GM23248 (cell line): ENCODE measurements at regions not wholly inside any gene's neighbourhood (a gene's known extent, or its start where the extent isn't known, plus 50 kb on each side); places are given as distances from the start of the nearest gene placed in this dataset.

Experiments used
- EZH2 ChIP-seq: fragments of 200-600 bp; sonication (generic); IDR thresholded peaks from 2 replicates; pipeline ENCODE4 v1.6.1; 2018; ENCODE audit warnings: antibody characterized with exemption, mild to moderate bottlenecking; ENCODE audit not compliant: insufficient read depth, poor library complexity, severe bottlenecking
- EZH2phosphoT487 ChIP-seq: fragments of 200-600 bp; sonication (generic); IDR thresholded peaks from 2 replicates; pipeline ENCODE4 v1.6.1; 2018; ENCODE audit warnings: antibody characterized with exemption, moderate library complexity, mild to moderate bottlenecking, low read depth; ENCODE audit not compliant: insufficient read depth

DNA sequence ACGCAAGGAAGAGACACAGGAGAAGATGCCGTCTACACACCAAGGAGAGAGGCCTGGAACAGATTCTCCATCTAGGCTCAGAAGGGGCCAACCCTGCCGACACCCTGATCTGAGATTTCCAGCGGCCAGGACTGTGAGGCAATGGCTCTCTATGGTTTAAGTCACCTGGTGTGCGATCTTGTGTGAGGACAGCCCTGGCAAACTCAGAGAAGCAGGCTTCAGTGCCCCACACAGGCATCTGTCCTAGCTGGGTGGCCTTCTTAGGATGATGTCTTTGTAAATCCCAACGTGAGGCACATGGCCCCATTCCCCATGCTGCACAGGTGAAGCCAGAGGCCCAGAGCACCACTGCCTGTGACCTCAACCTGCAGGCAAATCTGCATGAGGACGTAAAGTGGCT is 87.6 kb upstream of the FRMD1 start:
- no peak for TF ChIP-seq EZH2
- no peak for TF ChIP-seq EZH2phosphoT487
